ENCODE measurements at regions not wholly inside any gene's neighbourhood (a gene's known extent, or its start where the extent isn't known, plus 50 kb on each side); places are given as distances from the start of the nearest gene placed in this dataset.

GRCh38 chr12:14315501-14315900 is 50.0 kb upstream of the ATF7IP start:
- TF ChIP-seq CTCF (IDR thresholded peaks at IDR 0.05; ENCODE audit: insufficient read depth, low read length) (no peak), POLR2AphosphoS5 (IDR thresholded peaks at IDR 0.05; ENCODE audit: low read depth) (no peak), GABPA (IDR thresholded peaks at IDR 0.05; ENCODE audit: low read depth) (no peak)
